HUES48 (cell line): ENCODE measurements at regions not wholly inside any gene's neighbourhood (a gene's known extent, or its start where the extent isn't known, plus 50 kb on each side); places are given as distances from the start of the nearest gene placed in this dataset.

ENCODE experiments used
- H3K27ac ChIP-seq: one replicate; pipeline ENCODE4 v1.7.0; 2013; ENCODE audit warnings: low read depth, low read length, inconsistent platforms
- H3K27me3 ChIP-seq: 2 replicates; pipeline ENCODE4 v1.6.1; 2013; ENCODE audit warnings: mild to moderate bottlenecking, low read length; ENCODE audit not compliant: control insufficient read depth, insufficient read depth
- H3K36me3 ChIP-seq: 2 replicates; pipeline ENCODE4 v1.6.1; 2013; ENCODE audit warnings: low read length; ENCODE audit not compliant: control insufficient read depth, insufficient read depth
- H3K4me1 ChIP-seq: 2 replicates; pipeline ENCODE4 v1.6.1; 2013; ENCODE audit warnings: mild to moderate bottlenecking, low read length; ENCODE audit not compliant: control insufficient read depth, insufficient read depth
- H3K4me3 ChIP-seq: 2 replicates; pipeline ENCODE4 v1.5.1; 2013; ENCODE audit warnings: mild to moderate bottlenecking, low read depth, low read length
- H3K9ac ChIP-seq: 2 replicates; pipeline ENCODE4 v1.6.1; 2013; ENCODE audit warnings: mild to moderate bottlenecking, low read depth, low read length, moderate library complexity
- H3K9me3 ChIP-seq: 2 replicates; pipeline ENCODE4 v1.6.1; 2013; ENCODE audit warnings: low read length; ENCODE audit not compliant: control insufficient read depth, insufficient read depth

DNA sequence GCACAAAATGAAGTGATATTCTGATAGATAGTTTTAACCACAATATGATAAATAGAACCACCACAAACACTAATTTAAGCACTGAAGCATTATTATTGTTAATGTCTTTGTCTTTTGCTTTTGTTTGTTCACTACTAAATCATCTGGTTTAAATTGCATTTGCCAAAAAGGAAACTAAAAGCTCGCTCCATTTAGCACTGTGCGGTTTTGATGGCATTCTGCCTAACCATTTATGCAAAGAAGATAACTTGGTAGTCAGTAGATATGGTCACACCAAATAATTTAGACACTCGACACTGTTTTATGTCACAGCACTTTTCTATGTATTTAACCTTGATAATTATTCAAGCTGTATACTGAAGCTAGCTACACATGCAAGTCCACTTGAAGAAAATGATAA lies 849.8 kb upstream of the CDH6 start:
- Histone ChIP-seq H3K4me1 (no peaks in the 10 kb centered on the region), H3K27me3 (no peaks in the 10 kb centered on the region), H3K27ac (no peak overlapping the region), H3K36me3 (no peaks in the 10 kb centered on the region), H3K9me3 (no peaks in the 10 kb centered on the region), H3K4me3 (no peak overlapping the region), H3K9ac (no peak overlapping the region)

DNA sequence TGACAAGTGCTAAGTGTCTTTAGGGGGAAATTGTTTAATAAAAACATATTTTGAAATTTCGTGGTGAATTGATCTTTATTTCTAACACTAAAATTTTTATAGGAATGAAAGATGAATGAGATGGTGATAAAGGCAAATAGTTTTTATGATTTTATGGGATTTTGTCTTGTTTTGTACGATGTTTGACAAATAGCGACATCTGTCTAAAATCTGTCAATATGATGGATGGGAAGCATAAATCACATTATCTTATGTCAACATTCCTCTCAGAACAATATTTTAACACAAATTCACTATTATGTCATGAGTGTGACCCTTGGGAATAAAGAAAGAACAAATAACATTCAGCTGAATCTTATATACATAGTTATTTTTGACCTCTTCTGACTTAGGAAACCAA lies 852.0 kb upstream of the CDH6 start:
- no peaks in the 10 kb centered on the region for H3K36me3 ChIP-seq
- no peaks in the 10 kb centered on the region for H3K9me3 ChIP-seq
- H3K4me3 ChIP-seq, result no peak overlapping the region
- H3K9ac ChIP-seq, result no peak overlapping the region
- H3K27ac ChIP-seq, result no peak overlapping the region
- H3K27me3 ChIP-seq, result no peaks in the 10 kb centered on the region
- no peaks in the 10 kb centered on the region for H3K4me1 ChIP-seq

- Histone ChIP-seq H3K9ac (no peak overlapping the region), H3K27ac (no peak overlapping the region), H3K4me3 (no peak overlapping the region)
Observed at GRCh38 chr5:30337084-30337573, 856.4 kb upstream of the CDH6 start.

DNA sequence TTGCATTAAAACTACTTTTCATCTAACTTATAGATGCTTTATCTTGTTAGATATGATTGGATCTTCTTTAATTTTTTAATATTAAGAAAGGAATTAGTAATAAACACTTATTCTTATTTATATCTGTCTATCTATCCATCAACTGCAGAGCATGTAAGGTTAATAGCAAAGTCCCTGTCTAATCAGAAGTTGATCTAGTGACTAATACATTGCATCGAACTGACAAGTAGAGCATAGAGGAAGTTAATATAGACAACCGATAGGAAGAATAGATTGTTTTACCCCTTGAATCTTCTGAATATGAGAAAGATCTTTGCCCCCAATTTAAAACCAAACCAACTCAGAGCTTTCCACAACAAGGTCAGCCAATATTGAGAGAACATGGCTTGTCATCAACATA lies 862.0 kb upstream of the CDH6 start:
- no peaks in the 10 kb centered on the region for H3K27me3 ChIP-seq
- no peak overlapping the region for H3K9ac ChIP-seq
- no peaks in the 10 kb centered on the region; the same call in 1 of the 2 replicates for H3K9me3 ChIP-seq
- H3K4me3 ChIP-seq, result no peak overlapping the region
- no peaks in the 10 kb centered on the region for H3K36me3 ChIP-seq
- H3K27ac ChIP-seq, result no peak overlapping the region
- H3K4me1 ChIP-seq, result no peaks in the 10 kb centered on the region

More at GRCh38 chr5:30337084-30337573, 856.4 kb upstream of the CDH6 start:
- H3K36me3 ChIP-seq, result no peaks in the 10 kb centered on the region
- no peaks in the 10 kb centered on the region; the same call in 1 of the 2 replicates for H3K9me3 ChIP-seq
- H3K27me3 ChIP-seq, result no peaks in the 10 kb centered on the region
- H3K4me1 ChIP-seq, result no peaks in the 10 kb centered on the region

- Histone ChIP-seq H3K9ac (no peak overlapping the region), H3K4me3 (no peak overlapping the region), H3K27ac (no peak overlapping the region), H3K36me3 (no peaks in the 10 kb centered on the region), H3K9me3 (no peaks in the 10 kb centered on the region), H3K27me3 (no peaks in the 10 kb centered on the region), H3K4me1 (no peaks in the 10 kb centered on the region)
Observed at GRCh38 chr5:30325795-30326194, 867.7 kb upstream of the CDH6 start.

- H3K36me3 ChIP-seq, result no peaks in the 10 kb centered on the region
- H3K4me1 ChIP-seq, result no peaks in the 10 kb centered on the region
- H3K9me3 ChIP-seq, result no peaks in the 10 kb centered on the region
- no peak overlapping the region for H3K27ac ChIP-seq
- no peaks in the 10 kb centered on the region for H3K27me3 ChIP-seq
- H3K4me3 ChIP-seq, result no peak overlapping the region
- no peak overlapping the region for H3K9ac ChIP-seq
Observed at GRCh38 chr5:30324083-30324482, 869.4 kb upstream of the CDH6 start.

DNA sequence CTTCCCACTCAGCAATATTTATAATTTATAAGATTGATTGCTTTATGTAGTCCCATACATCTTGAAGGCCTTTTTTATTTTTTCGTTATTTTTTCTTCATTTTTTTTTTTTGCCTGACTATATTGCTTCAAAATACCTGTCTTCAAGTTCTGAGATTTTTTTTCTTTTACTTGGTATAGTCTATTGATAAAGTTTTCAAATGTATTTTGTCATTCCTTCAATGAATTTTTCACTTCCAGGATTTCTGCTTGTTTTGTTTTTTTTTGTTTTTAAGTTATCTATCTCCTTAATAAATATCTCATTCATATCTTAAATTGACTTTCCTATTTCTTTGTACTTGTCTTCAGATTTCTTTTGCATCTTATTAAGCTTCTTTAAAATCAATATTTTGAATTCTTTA lies 905.6 kb upstream of the CDH6 start:
- no peaks in the 10 kb centered on the region for H3K9me3 ChIP-seq
- H3K27ac ChIP-seq, result no peak overlapping the region
- no peaks in the 10 kb centered on the region for H3K4me1 ChIP-seq
- no peaks in the 10 kb centered on the region for H3K27me3 ChIP-seq
- no peak overlapping the region for H3K4me3 ChIP-seq
- H3K36me3 ChIP-seq, result no peaks in the 10 kb centered on the region
- H3K9ac ChIP-seq, result no peak overlapping the region

DNA sequence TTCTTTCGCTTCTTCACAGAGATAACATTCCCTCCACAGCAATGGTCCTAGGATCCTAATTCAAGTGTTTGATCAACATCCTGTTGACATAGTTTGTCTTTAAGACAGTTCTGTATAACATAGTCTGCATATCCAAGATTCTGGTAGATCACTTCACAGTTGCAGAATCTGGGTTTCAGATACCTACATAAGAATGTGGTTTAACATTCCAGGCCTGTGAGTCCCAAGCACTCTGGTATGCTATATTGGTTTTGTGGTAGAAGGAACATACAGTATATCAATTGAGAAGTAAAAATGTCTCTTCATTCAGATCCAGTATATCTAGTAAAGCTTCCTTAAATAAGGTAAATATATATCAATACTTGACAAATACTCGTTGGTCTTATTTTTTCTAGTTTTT lies 914.2 kb upstream of the CDH6 start:
- Histone ChIP-seq H3K4me3 (no peak overlapping the region), H3K27ac (no peak overlapping the region), H3K4me1 (no peaks in the 10 kb centered on the region), H3K27me3 (no peaks in the 10 kb centered on the region), H3K9me3 (no peaks in the 10 kb centered on the region), H3K36me3 (no peaks in the 10 kb centered on the region), H3K9ac (no peak overlapping the region)

DNA sequence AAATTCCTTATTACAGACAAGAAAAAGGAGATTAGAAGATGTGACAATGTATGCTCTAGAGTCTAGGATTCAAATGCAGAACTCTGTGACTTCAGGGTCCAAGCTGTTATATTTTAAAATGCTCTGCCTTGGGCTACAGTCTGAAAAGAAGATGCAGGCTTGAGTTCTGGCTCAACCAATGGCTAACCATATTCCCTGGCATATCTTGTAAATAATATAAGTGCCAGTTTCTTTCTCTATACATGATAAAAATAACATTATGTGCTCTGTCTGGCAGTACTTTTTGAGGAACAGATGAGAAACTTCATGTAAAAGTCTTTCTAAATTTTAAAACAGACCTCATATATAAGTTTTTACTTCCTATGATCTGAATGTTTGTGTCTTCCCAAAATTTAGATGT lies 926.5 kb upstream of the CDH6 start:
- H3K27ac ChIP-seq, result no peak overlapping the region
- H3K4me3 ChIP-seq, result no peak overlapping the region
- H3K9ac ChIP-seq, result no peak overlapping the region
- H3K9me3 ChIP-seq, result no peaks in the 10 kb centered on the region
- no peaks in the 10 kb centered on the region for H3K27me3 ChIP-seq
- H3K4me1 ChIP-seq, result no peaks in the 10 kb centered on the region
- no peaks in the 10 kb centered on the region for H3K36me3 ChIP-seq

GRCh38 chr5:30239331-30240022 lies 954.0 kb upstream of the CDH6 start:
- Histone ChIP-seq H3K4me1 (peaks cover 8% of the 10 kb centered on the region; the same call in 1 of the 2 replicates), H3K9me3 (no peaks in the 10 kb centered on the region; the same call in 1 of the 2 replicates), H3K27me3 (no peaks in the 10 kb centered on the region), H3K9ac (no peak overlapping the region), H3K36me3 (no peaks in the 10 kb centered on the region), H3K4me3 (no peak overlapping the region; the same call in 1 of the 2 replicates), H3K27ac (peak overlapping the region; percentile 51)

DNA sequence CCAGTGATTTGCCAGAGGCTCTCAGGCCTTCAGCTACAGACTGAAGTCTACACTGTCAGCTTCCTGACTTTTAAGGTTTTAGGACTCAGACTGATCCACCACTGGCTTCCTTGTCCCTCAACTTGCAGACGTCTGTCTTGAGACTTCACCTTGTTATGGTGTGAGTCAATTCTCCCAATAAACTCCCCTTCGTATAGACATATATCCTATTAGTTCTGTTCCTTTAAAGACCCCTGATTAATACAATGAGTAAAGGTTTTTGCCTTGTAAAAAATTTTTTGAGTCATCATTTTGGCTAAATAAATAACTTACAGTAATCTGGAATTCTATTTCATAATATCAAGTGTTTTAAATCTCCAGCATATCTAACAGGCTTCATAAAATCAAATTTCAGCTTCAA lies 956.3 kb upstream of the CDH6 start:
- peaks cover 8% of the 10 kb centered on the region; the same call in 1 of the 2 replicates for H3K4me1 ChIP-seq
- no peak overlapping the region for H3K27ac ChIP-seq
- H3K9ac ChIP-seq, result no peak overlapping the region
- no peaks in the 10 kb centered on the region; the same call in 1 of the 2 replicates for H3K9me3 ChIP-seq
- H3K36me3 ChIP-seq, result no peaks in the 10 kb centered on the region
- no peak overlapping the region for H3K4me3 ChIP-seq
- H3K27me3 ChIP-seq, result no peaks in the 10 kb centered on the region
